WTC11 (cell line): ENCODE measurements at regions not wholly inside any gene's neighbourhood (a gene's known extent, or its start where the extent isn't known, plus 50 kb on each side); places are given as distances from the start of the nearest gene placed in this dataset.

Experiments used
- ATAC-seq: fragments of 200-7000 bp; cut with Tn5 transposase; 2 replicates; pipeline ENCODE4 v1.10.0; 2021; ENCODE audit warnings: mild to moderate bottlenecking, moderate library complexity
- CTCF ChIA-PET: fragments of 300-600 bp; sonication (Branson Sonifier 250); formaldehyde crosslinking; loops from one replicate; lab custom pipeline; 2021; ENCODE audit warnings: antibody characterized with exemption; lab: Charles Lee
- POLR2A ChIA-PET: fragments of 350-600 bp; sonication (Branson Sonifier 250); formaldehyde crosslinking; loops from one replicate; lab custom pipeline; 2021; ENCODE audit warnings: antibody characterized with exemption; lab: Charles Lee
- DNase-seq: peaks from one replicate; pipeline ENCODE4 v3.0.0; 2021; ENCODE audit warnings: low spot score
- H3K27ac Mint-ChIP-seq: 2 replicates; pipeline ENCODE4 v1.8.0; 2021; ENCODE audit warnings: mixed read lengths
- H3K27me3 Mint-ChIP-seq: 2 replicates; pipeline ENCODE4 v1.8.0; 2021; ENCODE audit warnings: low read depth, mild to moderate bottlenecking, moderate library complexity, mixed read lengths
- H3K36me3 Mint-ChIP-seq: 2 replicates; pipeline ENCODE4 v1.8.0; 2021; ENCODE audit warnings: mixed read lengths
- H3K4me1 Mint-ChIP-seq: 2 replicates; pipeline ENCODE4 v1.8.0; 2022; ENCODE audit warnings: mixed read lengths
- H3K4me3 Mint-ChIP-seq: 2 replicates; pipeline ENCODE4 v1.8.0; 2021; ENCODE audit warnings: mild to moderate bottlenecking, moderate library complexity, mixed read lengths
- H3K9me3 Mint-ChIP-seq: 2 replicates; pipeline ENCODE4 v1.8.0; 2021; ENCODE audit warnings: mixed read lengths
- CBFB ChIP-seq: sonication (generic); formaldehyde crosslinking; IDR thresholded peaks from 2 replicates; pipeline ENCODE4 v1.8.1; 2022; ENCODE audit warnings: mild to moderate bottlenecking, low read depth, missing genetic modification reagents
- FOXJ3 ChIP-seq: sonication (generic); formaldehyde crosslinking; IDR thresholded peaks from 2 replicates; pipeline ENCODE4 v1.9.0; 2021; ENCODE audit warnings: missing genetic modification reagents, mild to moderate bottlenecking, borderline replicate concordance
- FOXP1 ChIP-seq: sonication (generic); formaldehyde crosslinking; IDR thresholded peaks from 2 replicates; pipeline ENCODE4 v1.8.0; 2022; ENCODE audit warnings: missing genetic modification reagents, mild to moderate bottlenecking, moderate library complexity, borderline replicate concordance
- GRHL2 ChIP-seq: fragments of 250-450 bp; sonication (Bioruptor Pico); IDR thresholded peaks from 2 replicates; pipeline ENCODE4 v1.8.0; 2022; ENCODE audit warnings: mild to moderate bottlenecking, moderate library complexity; ENCODE audit not compliant: insufficient replicate concordance, severe bottlenecking
- IRF2 ChIP-seq: sonication (generic); formaldehyde crosslinking; IDR thresholded peaks from 2 replicates; pipeline ENCODE4 v1.8.0; 2022; ENCODE audit warnings: low read depth, missing genetic modification reagents, borderline replicate concordance
- KAT7 ChIP-seq: sonication (generic); formaldehyde crosslinking; IDR thresholded peaks from 2 replicates; pipeline ENCODE4 v1.8.1; 2023; ENCODE audit warnings: missing genetic modification reagents, mild to moderate bottlenecking, borderline replicate concordance
- NFYB ChIP-seq: sonication (generic); formaldehyde crosslinking; conservative IDR thresholded peaks from 2 replicates; pipeline ENCODE4 v1.8.0; 2022; ENCODE audit warnings: low read depth, missing genetic modification reagents
- OVOL2 ChIP-seq: fragments of 250-450 bp; sonication (Bioruptor Pico); IDR thresholded peaks from 2 replicates; pipeline ENCODE4 v1.9.0; 2021; ENCODE audit warnings: mild to moderate bottlenecking, borderline replicate concordance
- RELA ChIP-seq: sonication (generic); formaldehyde crosslinking; IDR thresholded peaks from 2 replicates; pipeline ENCODE4 v1.8.1; 2022; ENCODE audit warnings: missing genetic modification reagents, mild to moderate bottlenecking, borderline replicate concordance
- RORB ChIP-seq: fragments of 250-450 bp; sonication (Bioruptor Pico); IDR thresholded peaks from 2 replicates; pipeline ENCODE4 v1.9.0; 2021; ENCODE audit warnings: mild to moderate bottlenecking
- SMAD3 ChIP-seq: sonication (generic); formaldehyde crosslinking; IDR thresholded peaks from 2 replicates; pipeline ENCODE4 v1.8.0; 2022; ENCODE audit warnings: missing genetic modification reagents, mild to moderate bottlenecking, borderline replicate concordance
- SP1 ChIP-seq: sonication (generic); formaldehyde crosslinking; conservative IDR thresholded peaks from 2 replicates; pipeline ENCODE4 v1.8.1; 2022; ENCODE audit warnings: missing genetic modification reagents
- ZNF219 ChIP-seq: sonication (generic); formaldehyde crosslinking; IDR thresholded peaks from 2 replicates; pipeline ENCODE4 v1.8.0; 2023; ENCODE audit warnings: missing genetic modification reagents, mild to moderate bottlenecking, borderline replicate concordance
- ZNF317 ChIP-seq: sonication (generic); formaldehyde crosslinking; IDR thresholded peaks from 2 replicates; pipeline ENCODE4 v1.8.1; 2023; ENCODE audit warnings: low read depth, mild to moderate bottlenecking, moderate library complexity, missing genetic modification reagents, borderline replicate concordance
- ZNF423 ChIP-seq: fragments of 250-450 bp; sonication (Bioruptor Pico); IDR thresholded peaks from 2 replicates; pipeline ENCODE4 v2.1.2; 2022; ENCODE audit warnings: mild to moderate bottlenecking, moderate library complexity
- TF ChIP-seq, protein P1 (sequence below): fragments of 250-450 bp; sonication (Bioruptor Pico); IDR thresholded peaks from 2 replicates; pipeline ENCODE4 v1.9.0; 2021; ENCODE audit warnings: mild to moderate bottlenecking
- TF ChIP-seq, protein P2 (sequence below): fragments of 250-450 bp; sonication (Bioruptor Pico); IDR thresholded peaks from 2 replicates; pipeline ENCODE4 v1.9.0; 2021; ENCODE audit warnings: moderate library complexity, mild to moderate bottlenecking, inconsistent platforms, borderline replicate concordance
- TF ChIP-seq, protein P3 (sequence below): sonication (generic); formaldehyde crosslinking; IDR thresholded peaks from 2 replicates; pipeline ENCODE4 v1.8.1; 2023; ENCODE audit warnings: mild to moderate bottlenecking, missing genetic modification reagents

DNA sequence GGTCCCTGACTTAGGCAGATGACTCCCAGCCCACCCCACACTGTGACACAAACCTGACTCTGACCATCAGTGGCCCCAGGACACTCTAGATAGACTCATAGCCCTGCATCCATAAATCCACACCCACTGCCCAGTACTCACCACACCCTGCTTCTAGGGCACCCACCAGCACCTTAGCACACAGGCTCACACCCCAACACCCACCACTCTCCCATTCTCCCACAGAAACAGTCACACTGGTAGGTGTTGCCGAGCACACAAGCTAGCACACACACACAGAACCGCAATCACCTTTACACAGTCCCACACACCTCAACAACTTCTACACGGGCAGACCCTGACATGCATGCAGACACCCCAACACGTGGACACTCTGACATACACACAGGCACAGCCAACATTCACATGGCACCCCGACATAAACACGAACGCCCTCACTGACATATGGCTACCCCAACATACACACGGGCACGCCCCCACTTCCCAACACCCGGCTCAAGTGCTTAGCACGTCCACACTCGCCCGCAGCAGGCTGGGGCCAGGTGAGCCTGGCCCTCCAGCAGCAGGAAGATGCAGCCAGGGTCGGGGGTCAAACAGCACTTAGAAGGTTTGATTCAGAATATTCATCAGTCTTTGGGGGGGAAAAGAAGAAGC lies 105.5 kb upstream of the TARDBP start:
- no peak for ATAC-seq
- no peak for DNase-seq
- peaks cover 35% of the 10 kb centered on the region for H3K4me1 Mint-ChIP-seq

DNA sequence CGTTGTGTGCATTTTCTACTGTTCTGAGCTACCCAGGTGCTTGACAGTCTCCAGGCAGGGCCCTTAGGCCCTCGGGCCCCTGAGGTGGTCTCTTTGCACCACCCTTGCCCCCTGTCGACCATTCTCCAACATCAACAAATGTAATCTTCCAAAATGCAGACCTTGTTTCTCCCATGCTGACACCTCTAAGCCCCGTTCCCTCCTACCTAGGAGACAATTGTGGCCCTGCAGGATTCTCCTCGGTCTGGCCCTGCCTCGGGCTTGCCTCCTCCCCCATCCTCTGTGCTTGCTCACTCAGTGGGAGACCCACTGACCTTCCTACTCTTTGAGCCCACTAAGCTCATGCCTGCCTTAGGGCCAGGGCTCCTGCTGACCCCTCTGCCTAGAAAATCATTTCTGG lies 104.2 kb upstream of the TARDBP start:
- no peaks in the 10 kb centered on the region for H3K9me3 Mint-ChIP-seq
- ChIA-PET POLR2A (interaction anchor here (0.6 kb wide), 1 partner anchor 113 kb away, joined by 4 read pairs; no protein-coding TSS in a partner anchor), CTCF (interaction anchor here (0.6 to 3.0 kb wide), 11 partner anchors 8 to 400 kb away, joined by 3 to 33 read pairs (median 4); no protein-coding TSS in a partner anchor)
- H3K27me3 Mint-ChIP-seq: no peaks in the 10 kb centered on the region; the same call in 1 of the 2 replicates
- no peak overlapping the region for H3K27ac Mint-ChIP-seq
- no peak for DNase-seq
- ATAC-seq: 0 out of 2 replicates have a peak, but pooled peaks have one; percentile 14
- H3K4me3 Mint-ChIP-seq: no peak overlapping the region
- H3K4me1 Mint-ChIP-seq: peaks cover 26% of the 10 kb centered on the region
- TF ChIP-seq SP1 (CRISPR knock-in tag) (no peak), ZNF423 (CRISPR knock-in tag) (0 out of 2 replicates have a peak, but pooled peaks have one; percentile 4), CBFB (CRISPR knock-in tag) (no peak)
- TF ChIP-seq, all 79 proteins: peak for 1
- H3K36me3 Mint-ChIP-seq: no peaks in the 10 kb centered on the region

More for the DNA sequence above, 105.5 kb upstream of the TARDBP start:
- CTCF ChIA-PET: interaction anchor here (1.1 kb wide), 1 partner anchor 40 kb away, joined by 3 read pairs; no protein-coding TSS in a partner anchor
- Mint-ChIP-seq H3K36me3 (no peaks in the 10 kb centered on the region), H3K9me3 (no peaks in the 10 kb centered on the region), H3K4me3 (no peak overlapping the region), H3K27me3 (no peaks in the 10 kb centered on the region; the same call in 1 of the 2 replicates), H3K27ac (peak overlapping the region; percentile 44; the same call in 1 of the 2 replicates)
- no peak for TF ChIP-seq SMAD3 (CRISPR knock-in tag)
- TF ChIP-seq CBFB (CRISPR knock-in tag): no peak
- TF ChIP-seq IRF2 (CRISPR knock-in tag): no peak
- TF ChIP-seq KAT7 (CRISPR knock-in tag): no peak
- no peak for TF ChIP-seq RORB
- TF ChIP-seq NFYB (CRISPR knock-in tag): no peak
- TF ChIP-seq FOXJ3 (CRISPR knock-in tag): no peak
- TF ChIP-seq FOXP1: no peak
- TF ChIP-seq, protein P1, sequence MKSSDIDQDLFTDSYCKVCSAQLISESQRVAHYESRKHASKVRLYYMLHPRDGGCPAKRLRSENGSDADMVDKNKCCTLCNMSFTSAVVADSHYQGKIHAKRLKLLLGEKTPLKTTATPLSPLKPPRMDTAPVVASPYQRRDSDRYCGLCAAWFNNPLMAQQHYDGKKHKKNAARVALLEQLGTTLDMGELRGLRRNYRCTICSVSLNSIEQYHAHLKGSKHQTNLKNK: no peak
- no peak for TF ChIP-seq RELA (CRISPR knock-in tag)
- TF ChIP-seq ZNF317 (CRISPR knock-in tag): no peak
- TF ChIP-seq GRHL2 (CRISPR knock-in tag): no peak
- no peak for TF ChIP-seq OVOL2 (CRISPR knock-in tag)
- TF ChIP-seq, protein P2, sequence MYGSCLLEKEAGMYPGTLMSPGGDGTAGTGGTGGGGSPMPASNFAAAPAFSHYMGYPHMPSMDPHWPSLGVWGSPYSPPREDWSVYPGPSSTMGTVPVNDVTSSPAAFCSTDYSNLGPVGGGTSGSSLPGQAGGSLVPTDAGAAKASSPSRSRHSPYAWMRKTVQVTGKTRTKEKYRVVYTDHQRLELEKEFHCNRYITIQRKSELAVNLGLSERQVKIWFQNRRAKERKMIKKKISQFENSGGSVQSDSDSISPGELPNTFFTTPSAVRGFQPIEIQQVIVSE: no peak
- TF ChIP-seq ZNF219: no peak
- TF ChIP-seq, protein P3, sequence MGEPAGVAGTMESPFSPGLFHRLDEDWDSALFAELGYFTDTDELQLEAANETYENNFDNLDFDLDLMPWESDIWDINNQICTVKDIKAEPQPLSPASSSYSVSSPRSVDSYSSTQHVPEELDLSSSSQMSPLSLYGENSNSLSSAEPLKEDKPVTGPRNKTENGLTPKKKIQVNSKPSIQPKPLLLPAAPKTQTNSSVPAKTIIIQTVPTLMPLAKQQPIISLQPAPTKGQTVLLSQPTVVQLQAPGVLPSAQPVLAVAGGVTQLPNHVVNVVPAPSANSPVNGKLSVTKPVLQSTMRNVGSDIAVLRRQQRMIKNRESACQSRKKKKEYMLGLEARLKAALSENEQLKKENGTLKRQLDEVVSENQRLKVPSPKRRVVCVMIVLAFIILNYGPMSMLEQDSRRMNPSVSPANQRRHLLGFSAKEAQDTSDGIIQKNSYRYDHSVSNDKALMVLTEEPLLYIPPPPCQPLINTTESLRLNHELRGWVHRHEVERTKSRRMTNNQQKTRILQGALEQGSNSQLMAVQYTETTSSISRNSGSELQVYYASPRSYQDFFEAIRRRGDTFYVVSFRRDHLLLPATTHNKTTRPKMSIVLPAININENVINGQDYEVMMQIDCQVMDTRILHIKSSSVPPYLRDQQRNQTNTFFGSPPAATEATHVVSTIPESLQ (CRISPR knock-in tag): no peak
- POLR2A ChIA-PET: no interaction called here
